Endothelial cell of hepatic sinusoid (primary cell): ENCODE measurements at regions not wholly inside any gene's neighbourhood (a gene's known extent, or its start where the extent isn't known, plus 50 kb on each side); places are given as distances from the start of the nearest gene placed in this dataset.

Source experiments
- in situ Hi-C: cut with HindIII; loops from 2 replicates; pipeline ENCODE4 v1.10.0; 2017; ENCODE audit warnings: low sequenced_read_pairs

DNA sequence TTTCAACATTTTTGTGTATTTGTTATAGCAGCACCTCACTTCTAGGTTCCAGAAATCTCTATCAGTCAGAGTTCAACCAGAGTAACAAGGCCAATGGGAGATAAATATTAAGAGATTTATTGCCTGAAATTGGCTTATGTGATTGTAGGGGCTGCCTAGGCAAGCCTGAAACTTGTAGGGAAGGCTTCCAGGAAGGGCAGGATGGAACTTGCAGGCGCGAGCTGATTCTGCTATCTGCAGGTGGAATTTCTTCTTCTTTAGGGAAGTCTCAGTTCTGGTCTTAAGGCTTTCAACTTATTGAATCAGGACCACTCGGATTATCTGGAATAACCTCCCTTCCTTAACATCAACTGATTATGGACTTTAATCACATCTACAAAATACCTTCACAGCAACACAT lies 199.5 kb upstream of the NLRP1 start:
- in situ Hi-C loops, result no loop called here

DNA sequence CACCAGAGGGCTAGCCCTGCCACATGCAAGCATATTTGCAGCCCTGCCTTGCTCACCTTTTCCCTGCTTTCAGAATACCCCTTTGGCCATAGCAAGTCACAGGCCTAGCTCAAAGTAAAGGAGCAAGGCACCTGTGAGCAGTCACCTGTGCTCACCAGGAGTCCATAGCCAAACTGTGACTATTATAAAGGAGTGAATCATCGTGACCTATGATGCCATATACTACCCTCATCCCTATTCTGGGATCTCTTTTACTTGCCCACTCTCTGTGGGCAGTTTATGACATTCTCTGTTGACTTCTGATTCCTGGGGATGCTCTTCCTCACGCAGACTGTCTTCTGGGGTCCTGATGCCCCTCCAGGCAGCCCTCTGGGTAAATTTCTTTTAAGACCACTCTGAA lies 200.5 kb upstream of the NLRP1 start:
- in situ Hi-C loops, result no loop called here

DNA sequence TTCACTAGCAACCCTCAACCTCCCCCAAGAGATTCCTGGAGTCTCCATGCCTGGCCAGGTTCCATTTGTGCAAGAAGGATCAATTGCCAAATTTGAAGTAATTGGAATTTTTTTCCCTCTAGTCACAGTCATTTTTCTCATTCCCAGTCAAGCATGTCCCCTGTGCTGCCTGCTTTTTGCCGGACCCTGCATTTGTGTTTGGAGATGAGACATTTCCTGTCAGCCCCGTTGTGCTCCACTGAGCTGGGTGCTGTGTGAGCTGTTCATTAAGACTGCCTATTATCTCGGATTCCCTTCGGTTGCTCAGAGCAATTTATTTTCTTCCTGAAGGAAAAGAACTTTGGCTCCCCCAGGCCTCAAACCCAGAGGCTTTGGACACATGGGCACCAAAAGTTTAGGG lies 201.0 kb upstream of the NLRP1 start:
- in situ Hi-C loops, result no loop called here

DNA sequence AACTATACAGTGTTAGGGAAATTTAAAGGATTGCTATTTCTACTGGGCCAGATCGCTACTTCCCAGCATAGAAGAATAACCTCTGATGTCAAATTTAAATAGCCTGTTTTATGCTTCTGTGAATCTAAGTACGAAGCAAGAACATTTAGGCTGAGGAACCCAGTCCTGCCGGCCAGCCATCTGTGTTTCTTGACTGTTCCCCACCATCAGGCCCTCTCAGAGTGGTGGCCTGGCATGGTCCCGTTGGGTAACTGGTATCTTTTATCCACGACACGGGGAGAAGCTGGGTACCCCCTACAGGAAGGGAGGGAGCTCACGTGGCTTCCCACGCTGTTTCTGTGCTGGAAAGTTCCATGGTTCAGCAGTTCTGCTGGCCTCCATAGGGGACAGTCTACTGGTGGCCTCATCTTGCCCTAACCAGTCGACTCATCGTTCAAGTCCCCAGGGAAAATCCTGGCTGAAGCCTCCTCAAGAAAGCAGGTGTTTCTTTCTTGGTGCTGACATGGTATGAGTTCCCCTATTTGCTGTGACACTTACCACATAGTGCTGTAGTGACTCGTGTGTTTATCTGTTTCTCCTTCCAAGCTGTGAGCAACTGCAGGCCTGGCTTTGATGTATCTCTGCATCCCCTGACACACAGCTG lies 201.7 kb upstream of the NLRP1 start:
- in situ Hi-C loops, result no loop called here

DNA sequence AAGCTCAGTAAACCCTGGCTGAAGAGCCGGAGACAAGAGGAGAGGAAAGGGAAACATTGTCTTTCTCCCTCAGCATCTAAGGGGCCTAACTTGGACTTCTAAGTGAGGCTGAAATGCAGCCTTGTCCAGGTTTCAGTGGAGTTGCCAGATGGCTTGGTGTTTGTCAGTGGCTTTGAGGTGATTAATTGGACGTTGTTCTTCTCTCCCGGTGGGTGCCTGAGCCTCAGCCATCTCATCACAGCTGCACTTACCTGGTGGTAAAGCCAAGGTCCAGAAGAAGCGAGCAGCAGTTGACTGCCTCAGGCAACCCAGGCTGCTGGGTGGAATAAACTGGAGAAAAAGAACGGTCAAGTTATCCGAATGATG lies 202.2 kb upstream of the NLRP1 start:
- in situ Hi-C loops, result no loop called here

DNA sequence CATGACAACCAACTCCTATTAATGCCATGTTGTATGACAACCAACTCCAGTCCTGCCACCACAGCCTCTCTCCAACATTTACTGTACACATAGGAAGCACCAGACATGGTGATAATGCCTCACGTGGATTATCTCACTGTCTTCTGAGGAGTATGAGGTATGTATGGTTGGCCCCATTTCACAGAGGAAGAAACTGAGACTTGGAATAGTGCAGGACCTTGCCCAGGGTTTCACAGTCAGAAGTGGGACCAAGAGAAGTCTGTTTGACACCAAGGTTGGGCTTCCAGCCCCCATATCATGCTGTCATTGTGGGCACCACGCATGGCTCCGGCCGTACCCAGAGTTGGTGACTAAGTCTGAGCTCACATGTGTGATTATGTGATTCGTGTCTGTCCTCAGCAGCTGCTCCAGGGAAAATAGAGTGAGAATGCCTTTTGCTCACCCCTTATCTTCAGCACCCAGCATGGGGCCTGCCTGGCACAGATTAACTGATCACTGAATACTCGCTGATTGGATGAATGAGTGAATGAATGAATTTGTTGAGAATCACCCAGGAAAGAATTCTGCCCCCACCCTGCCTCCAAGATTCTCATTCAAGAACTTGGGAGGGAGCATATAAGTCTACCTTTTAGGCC lies 204.1 kb upstream of the NLRP1 start:
- in situ Hi-C loops, result no loop called here

DNA sequence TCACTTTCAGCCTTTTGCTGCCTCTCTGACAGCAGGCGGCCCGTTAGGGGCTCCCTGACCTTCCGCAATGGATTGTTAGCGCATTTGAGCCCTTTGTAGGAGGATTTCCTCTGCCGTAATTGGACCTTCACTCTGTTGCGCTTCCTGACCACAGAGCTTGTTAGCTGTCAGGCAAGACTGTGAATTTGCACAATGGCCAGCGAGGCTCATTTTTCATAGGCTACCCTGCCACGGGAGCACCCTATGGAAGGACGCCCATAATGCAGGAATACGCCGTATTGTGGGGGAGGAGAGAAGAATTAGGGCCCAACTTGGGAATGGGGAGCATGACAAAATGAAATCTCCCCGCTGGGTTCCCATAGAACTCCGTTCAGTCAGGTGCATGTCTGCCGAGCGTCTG lies 205.2 kb upstream of the NLRP1 start:
- in situ Hi-C loops, result no loop called here

DNA sequence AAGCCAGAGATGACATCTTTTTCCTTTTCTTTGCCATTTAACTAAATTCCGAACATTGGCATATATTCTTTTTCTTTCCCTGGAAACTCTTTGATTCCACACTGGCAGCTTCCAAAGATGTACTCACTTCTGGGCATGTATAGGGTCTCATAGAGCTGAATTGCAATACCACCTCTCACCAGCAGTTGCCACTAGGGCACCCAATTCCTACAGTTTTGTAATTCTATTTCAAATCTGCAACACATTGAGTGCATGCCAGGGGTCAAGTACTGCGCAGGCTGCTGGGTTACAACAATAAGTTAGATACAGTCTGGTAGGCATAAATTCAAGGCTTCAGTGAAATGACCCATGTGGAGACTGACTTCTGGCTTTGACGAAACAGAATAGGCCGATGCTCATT lies 208.8 kb upstream of the NLRP1 start:
- in situ Hi-C loops, result no loop called here

DNA sequence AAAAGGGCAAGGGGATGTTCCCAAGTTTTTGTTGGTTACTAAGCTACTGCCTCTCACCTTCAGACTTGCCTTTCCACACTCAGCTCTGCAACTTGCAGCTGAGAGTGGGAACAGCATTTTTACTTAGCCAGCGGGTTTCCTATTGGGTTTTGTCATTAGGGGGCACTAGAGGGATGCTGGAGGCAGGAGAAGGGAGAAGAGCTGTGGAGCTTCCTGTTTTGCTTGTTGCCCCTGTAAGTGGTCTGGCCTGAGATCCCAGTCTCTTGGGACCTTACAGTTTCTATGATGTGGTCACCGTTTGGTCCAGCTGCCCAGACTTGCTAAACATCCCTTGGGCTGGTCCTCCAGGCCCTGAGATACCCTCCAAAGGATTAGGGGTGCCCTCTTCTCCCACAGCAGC lies 209.6 kb upstream of the NLRP1 start:
- in situ Hi-C loops, result no loop called here

DNA sequence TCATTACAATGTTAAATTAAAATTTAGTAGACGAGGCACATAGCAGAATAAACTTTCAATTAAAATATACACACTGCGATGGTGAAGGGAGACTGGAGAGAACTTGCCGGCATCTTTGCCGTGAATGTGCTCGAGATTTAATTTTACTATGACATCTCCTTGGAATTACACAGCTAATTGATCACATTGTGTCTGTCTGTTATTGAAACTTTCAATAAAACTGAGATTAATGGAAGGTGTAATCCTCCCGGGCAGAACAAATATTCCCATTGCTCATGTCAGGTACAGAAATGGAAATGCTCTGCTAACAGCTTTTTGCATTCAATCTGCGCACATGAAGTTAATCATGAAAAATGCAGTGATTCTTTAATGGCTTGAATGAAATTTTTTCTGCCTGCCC lies 210.1 kb upstream of the NLRP1 start:
- in situ Hi-C loops, result no loop called here

DNA sequence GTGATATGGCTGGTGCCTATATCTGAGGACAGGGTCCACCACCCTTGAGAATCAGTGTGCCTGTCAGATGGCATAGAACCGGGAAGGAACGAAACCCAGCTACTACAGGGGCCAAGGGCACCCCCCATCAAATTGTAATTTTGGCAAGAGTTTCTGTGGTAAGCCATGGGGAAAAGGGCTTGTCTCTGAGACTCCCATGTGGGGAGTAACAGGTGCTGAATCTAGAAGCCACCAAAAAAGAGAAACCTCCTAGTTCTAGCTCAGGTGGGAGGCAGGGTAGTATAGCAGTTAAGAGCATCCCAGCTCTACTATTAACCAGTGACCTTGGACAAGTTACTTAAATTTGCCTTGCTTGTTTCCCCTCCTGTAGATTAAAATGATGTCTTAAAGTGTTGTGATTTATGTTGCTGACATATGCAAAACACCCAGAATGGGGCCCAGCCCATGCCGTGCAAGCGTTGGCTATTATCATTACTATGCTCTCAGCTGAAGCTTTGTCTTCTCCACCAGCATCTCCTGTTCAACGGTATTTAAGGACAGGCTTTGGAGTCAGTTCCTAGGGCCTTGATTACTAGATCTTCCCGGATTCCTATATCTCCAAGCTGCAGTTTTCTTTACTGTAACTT lies 210.7 kb upstream of the NLRP1 start:
- in situ Hi-C loops, result loop anchor here (5.0 kb wide), 1 partner anchor 33 kb away; no protein-coding TSS in a partner anchor

DNA sequence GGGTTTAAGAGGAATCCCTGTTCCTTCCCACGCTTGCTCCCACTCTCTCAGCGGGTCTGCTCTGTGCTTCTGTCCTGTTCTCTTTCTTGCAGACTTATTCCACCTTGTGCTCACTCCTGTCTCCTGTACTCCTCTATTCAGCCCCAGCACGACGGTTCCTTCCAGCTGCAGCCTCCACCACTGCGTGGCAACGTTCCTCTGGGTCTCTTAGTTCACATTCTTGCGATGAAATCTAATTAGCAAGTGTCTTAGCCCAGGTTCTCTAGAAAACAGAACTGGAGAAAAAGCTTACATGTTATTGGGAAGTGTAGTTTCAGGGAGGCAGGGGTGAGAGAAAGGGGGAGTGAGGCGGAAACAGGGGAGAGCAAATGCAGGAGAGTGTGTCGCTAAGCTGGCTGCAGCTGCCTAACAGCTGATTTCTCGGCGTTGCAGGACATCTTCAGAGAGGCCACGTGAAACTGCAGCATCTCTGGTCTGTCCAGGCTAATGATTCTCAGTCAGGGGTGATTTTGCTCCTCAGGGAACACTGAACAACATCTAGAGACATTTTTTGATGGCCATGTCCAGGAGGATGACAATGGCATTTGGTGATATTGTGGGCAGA lies 213.2 kb upstream of the NLRP1 start:
- in situ Hi-C loops, result loop anchor here (5.0 kb wide), 1 partner anchor 35 kb away; no protein-coding TSS in a partner anchor

DNA sequence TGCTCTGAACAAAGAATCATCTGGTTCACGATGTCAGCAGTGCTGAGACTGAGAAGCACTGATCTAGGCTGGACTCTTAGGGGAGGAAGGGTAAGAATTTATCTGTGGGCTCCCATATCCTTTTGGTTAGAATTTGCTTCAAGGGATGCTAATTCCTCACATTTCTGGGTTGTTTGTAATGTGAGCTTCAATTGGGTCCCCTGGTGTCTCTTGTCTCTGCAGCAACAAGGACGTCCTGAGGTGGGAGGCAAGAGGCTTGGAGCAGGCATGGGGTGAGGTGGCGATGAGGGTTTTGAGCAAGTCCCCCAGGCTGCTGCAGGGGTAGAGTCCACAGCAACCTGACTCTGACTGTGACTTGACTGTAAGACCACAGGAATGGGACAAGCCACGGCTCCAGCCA lies 213.8 kb upstream of the NLRP1 start:
- in situ Hi-C loops, result loop anchor here (5.0 kb wide), 1 partner anchor 36 kb away; no protein-coding TSS in a partner anchor

DNA sequence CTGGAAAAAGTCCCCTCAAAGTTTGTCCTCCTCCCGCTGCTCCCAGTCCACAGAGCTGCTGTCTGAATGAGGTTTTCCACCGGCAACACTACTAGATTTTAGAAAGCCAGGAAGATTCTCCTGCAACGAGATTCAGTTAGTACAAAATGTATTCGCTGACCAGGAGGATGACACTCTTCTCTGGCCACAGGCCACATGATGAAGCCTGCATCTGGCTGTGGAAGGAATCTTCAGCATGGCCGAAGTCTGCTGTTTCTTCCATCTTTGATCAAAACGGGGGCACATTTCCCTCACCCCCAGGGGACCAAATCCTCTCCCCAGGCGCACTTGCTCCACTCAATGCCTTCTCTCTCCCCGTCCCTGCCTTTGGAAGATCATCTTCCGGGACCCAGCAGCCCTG lies 215.8 kb upstream of the NLRP1 start:
- in situ Hi-C loops, result no loop called here

DNA sequence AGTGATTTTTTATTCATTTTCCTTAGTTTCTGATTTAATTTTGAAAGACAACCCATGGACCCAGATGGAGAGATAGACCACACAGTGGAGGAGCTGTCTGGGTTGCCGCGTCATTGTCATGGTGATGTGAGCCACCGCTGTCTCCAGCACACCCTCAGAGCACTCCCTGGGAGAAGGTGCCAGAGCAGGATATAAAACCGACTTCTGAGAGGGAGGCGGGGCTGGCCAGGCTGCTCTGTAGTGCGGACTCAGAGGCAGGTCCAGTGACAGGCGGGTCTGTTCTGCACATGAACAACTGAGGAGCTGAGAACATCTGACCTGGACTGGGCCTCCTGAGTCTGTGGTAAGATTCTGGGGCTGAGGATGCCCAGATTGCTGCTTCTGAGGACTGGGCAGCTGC lies 216.3 kb upstream of the NLRP1 start:
- in situ Hi-C loops, result no loop called here

DNA sequence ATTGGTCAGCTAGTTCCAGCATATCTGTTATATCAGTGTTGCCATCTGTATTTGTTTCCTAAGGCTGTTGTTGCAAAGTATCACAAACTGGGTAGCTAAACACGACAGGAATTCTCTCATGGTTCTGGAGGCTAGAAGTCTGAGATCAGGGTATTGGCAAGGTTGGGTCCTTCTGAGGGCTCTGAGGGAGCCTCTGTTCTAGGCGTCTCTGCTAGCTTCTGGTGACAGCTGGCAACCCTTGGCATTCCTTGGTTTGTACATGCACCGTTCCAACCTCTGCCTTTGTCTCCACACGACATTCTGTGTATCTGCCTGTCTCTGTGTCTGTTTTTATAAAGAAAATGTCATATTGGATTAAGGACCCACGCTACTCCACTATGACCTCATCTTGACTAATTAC lies 219.9 kb upstream of the NLRP1 start:
- in situ Hi-C loops, result no loop called here

DNA sequence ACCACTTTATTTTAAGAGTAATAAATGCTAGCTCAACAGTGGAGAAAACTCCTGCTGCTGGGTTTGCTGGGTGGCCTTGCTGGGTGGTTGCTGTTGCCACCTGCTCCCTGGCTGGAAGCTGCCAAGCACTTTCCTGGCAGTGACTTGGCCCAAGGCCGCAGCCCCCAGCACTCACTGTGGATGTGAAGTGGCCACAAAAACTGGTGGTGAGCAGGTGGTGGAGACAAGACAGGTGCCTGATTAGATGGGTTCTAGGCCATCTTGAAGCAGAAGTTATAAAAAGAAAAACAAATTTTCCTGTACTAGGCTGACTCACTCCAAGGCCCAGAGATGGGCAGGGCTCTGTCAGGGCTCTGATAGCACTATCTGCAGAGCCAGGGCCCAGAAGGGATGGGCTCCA lies 224.7 kb upstream of the NLRP1 start:
- in situ Hi-C loops, result loop anchor here (5.0 kb wide), 1 partner anchor 268 kb away; no protein-coding TSS in a partner anchor

DNA sequence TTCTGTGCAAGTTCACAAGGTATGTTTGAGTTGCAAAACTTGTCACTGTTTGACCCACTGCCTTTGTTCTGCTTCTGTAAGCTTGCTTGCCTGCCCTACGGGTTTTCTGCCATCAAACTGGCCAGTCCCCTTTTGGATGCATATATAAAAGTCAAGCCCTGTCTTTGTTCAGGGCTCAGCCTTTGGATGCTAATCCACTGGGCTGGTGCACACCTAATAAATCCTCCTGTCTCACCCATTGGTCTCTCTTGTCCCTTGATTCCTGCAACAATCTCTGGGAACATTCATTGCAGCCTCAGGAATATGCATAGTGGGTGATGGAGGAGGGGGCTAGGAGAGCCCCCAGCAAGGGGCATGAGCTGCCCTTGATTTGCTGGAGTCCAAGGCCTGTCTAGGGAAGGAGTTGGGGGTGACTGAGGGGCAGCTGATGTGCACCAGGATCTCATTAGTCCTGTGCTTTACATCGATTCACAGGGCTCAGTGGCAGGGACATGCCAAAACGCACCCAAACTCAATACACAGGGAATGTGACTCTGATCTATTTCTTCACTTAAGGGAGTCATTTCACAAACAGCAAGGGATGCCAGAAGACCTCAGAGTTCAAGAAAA lies 225.4 kb upstream of the NLRP1 start:
- in situ Hi-C loops, result loop anchor here (5.0 kb wide), 1 partner anchor 268 kb away; no protein-coding TSS in a partner anchor

DNA sequence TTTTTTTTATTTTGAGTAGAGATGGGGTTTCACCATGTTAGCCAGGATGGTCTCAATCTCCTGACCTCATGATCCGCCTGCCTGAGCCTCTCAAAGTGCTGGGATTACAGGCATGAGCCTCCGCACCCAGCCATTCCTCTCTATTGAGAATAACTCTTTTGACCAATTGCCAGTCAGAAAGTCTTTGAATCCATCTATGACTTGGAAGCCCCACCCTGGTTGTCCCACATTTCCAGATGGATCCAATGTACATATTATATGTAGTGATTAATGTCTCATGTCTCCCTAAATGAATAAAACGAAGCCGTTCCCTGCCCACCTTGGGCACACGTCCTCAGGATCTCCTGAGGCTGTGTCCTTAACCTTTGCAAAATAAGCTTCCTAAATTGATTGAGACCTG lies 228.3 kb upstream of the NLRP1 start:
- in situ Hi-C loops, result no loop called here

DNA sequence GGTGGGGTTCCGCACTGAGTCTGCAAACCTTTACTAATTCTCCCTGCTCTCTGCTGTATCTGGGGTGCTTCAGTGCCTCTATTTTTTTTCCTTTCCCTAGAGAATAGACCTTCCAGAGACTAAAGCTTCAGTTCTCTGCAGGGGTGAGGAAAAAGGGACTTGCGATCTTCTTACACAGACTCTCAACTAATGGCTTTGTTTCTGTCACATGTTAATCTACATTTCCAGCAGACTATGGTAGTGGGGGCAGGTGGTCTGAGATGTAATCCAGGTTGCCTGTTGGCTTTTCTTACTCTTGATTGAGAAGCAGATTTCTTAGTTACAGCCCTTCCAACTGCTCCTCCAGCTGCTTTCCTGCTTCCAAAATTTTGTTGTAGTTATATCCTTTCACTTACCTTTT lies 229.0 kb upstream of the NLRP1 start:
- in situ Hi-C loops, result no loop called here

DNA sequence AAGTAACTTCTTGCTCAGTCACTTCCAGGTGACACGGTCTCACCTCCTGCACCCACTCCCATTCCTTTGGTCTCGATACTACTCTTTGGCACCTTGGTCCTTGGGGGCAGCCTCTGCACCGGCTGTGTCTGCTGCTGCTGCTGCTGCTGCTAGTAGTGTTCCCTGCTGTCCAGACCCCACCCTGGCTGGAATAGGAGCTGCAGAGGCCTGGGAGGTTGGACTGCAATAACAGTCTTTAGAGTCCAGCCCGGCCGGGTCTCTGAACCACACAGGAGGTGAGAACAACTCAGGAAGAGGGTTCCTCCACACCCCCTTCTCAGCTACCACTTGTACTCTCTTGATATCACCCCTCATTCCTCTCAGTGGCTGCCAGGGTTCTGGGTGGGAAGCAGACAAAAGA lies 231.1 kb upstream of the NLRP1 start:
- in situ Hi-C loops, result no loop called here
